ENCODE measurements at regions not wholly inside any gene's neighbourhood (a gene's known extent, or its start where the extent isn't known, plus 50 kb on each side); places are given as distances from the start of the nearest gene placed in this dataset.
"Not testable (repeated sequence)": the region's sequence is repeated elsewhere in the genome, so short reads cannot be mapped to it uniquely, and the experiment has no call there.

DNA sequence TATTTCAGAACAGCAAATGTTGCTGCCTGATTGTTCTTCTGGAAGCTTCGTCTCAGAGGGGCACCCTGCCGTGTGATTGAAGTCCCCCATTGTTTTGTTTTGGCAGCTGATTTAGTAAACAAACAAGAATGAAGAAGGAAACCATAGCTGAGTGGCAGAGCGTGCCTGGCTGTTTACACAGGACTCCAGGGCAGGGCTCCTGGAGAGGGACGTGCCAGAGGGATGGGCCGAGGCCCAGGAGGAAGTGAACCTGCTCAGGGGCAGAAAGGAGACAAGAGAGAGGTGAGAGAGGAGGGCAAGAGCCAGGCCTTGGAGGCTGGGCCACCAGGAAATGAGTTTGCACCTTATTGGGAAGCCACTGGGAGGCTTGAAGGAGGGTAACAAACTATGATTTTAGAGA, 85.5 kb upstream of the B3GAT1 start:
- Histone ChIP-seq H4K20me1 (ENCODE audit: insufficient read depth) (no peaks in the 10 kb centered on the region), H3K4me3 (no peak overlapping the region), H3K27ac (no peak overlapping the region), H3K9me3 (ENCODE audit: insufficient read depth, low read depth) (no peaks in the 10 kb centered on the region), H2AFZ (no peak overlapping the region), H3K79me2 (ENCODE audit: low read depth) (no peaks in the 10 kb centered on the region), H3K27me3 (ENCODE audit: insufficient read depth, low read depth) (peaks cover 61% of the 10 kb centered on the region), H3K9me2 (ENCODE audit: insufficient read depth) (no peaks in the 10 kb centered on the region), H3K36me3 (ENCODE audit: low read depth) (no peaks in the 10 kb centered on the region), H3K4me2 (no peak overlapping the region), H3F3A (ENCODE audit: insufficient read depth, low read depth) (no peaks in the 10 kb centered on the region), H3K4me1 (replicated peaks; ENCODE audit: insufficient read depth) (no peaks in the 10 kb centered on the region)
- BruUV-seq (replicated peaks) = no TSS peak
- DNase-seq = no peak
- ChIA-PET POLR2A (ENCODE audit: unreplicated experiment) (no interaction called here), CTCF (no interaction called here)
- no peak for TF ChIP-seq EZH2 (IDR thresholded peaks at IDR 0.05; ENCODE audit: low read depth)
- TF ChIP-seq, protein P1, sequence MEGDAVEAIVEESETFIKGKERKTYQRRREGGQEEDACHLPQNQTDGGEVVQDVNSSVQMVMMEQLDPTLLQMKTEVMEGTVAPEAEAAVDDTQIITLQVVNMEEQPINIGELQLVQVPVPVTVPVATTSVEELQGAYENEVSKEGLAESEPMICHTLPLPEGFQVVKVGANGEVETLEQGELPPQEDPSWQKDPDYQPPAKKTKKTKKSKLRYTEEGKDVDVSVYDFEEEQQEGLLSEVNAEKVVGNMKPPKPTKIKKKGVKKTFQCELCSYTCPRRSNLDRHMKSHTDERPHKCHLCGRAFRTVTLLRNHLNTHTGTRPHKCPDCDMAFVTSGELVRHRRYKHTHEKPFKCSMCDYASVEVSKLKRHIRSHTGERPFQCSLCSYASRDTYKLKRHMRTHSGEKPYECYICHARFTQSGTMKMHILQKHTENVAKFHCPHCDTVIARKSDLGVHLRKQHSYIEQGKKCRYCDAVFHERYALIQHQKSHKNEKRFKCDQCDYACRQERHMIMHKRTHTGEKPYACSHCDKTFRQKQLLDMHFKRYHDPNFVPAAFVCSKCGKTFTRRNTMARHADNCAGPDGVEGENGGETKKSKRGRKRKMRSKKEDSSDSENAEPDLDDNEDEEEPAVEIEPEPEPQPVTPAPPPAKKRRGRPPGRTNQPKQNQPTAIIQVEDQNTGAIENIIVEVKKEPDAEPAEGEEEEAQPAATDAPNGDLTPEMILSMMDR (conservative IDR thresholded peaks at IDR 0.05) = no peak
- intact Hi-C loops (cut with micrococcal nuclease; ENCODE audit: unreplicated experiment) = no loop called here

- DNase-seq; POLR2A ChIA-PET (ENCODE audit: unreplicated experiment); H3K79me2 ChIP-seq (ENCODE audit: low read depth); H3K36me3 ChIP-seq (ENCODE audit: low read depth); intact Hi-C loops (cut with micrococcal nuclease; ENCODE audit: unreplicated experiment); H3K9me2 ChIP-seq (ENCODE audit: insufficient read depth); H3K4me3 ChIP-seq; H3K4me1 ChIP-seq (replicated peaks; ENCODE audit: insufficient read depth); CTCF ChIA-PET; H2AFZ ChIP-seq; H3K4me2 ChIP-seq; H3K27ac ChIP-seq; H3F3A ChIP-seq (ENCODE audit: insufficient read depth, low read depth); BruUV-seq (replicated peaks); H4K20me1 ChIP-seq (ENCODE audit: insufficient read depth); H3K9me3 ChIP-seq (ENCODE audit: insufficient read depth, low read depth): not testable (repeated sequence)
- peaks cover 46% of the 10 kb centered on the region for H3K27me3 ChIP-seq (ENCODE audit: insufficient read depth, low read depth)
Measured at GRCh38 chr11:134496058-134496457, 84.0 kb upstream of the B3GAT1 start.

GRCh38 chr11:134494395-134494794, 82.4 kb upstream of the B3GAT1 start:
- H3K4me3 ChIP-seq; H4K20me1 ChIP-seq (ENCODE audit: insufficient read depth); H2AFZ ChIP-seq; POLR2A ChIA-PET (ENCODE audit: unreplicated experiment); CTCF ChIA-PET; H3K9me3 ChIP-seq (ENCODE audit: insufficient read depth, low read depth); H3K9me2 ChIP-seq (ENCODE audit: insufficient read depth); H3K4me2 ChIP-seq; BruUV-seq (replicated peaks); H3K4me1 ChIP-seq (replicated peaks; ENCODE audit: insufficient read depth); H3K79me2 ChIP-seq (ENCODE audit: low read depth); H3K27ac ChIP-seq; intact Hi-C loops (cut with micrococcal nuclease; ENCODE audit: unreplicated experiment); DNase-seq; H3F3A ChIP-seq (ENCODE audit: insufficient read depth, low read depth); H3K36me3 ChIP-seq (ENCODE audit: low read depth): not testable (repeated sequence)
- H3K27me3 ChIP-seq (ENCODE audit: insufficient read depth, low read depth) = peaks cover 39% of the 10 kb centered on the region

GRCh38 chr11:134492411-134492810, 80.4 kb upstream of the B3GAT1 start:
- POLR2A ChIA-PET (ENCODE audit: unreplicated experiment); intact Hi-C loops (cut with micrococcal nuclease; ENCODE audit: unreplicated experiment); H3K27ac ChIP-seq; H3F3A ChIP-seq (ENCODE audit: insufficient read depth, low read depth); H3K36me3 ChIP-seq (ENCODE audit: low read depth); H3K9me2 ChIP-seq (ENCODE audit: insufficient read depth); H3K4me3 ChIP-seq; H4K20me1 ChIP-seq (ENCODE audit: insufficient read depth); DNase-seq; H3K4me2 ChIP-seq; H3K9me3 ChIP-seq (ENCODE audit: insufficient read depth, low read depth); CTCF ChIA-PET; H2AFZ ChIP-seq; H3K4me1 ChIP-seq (replicated peaks; ENCODE audit: insufficient read depth); H3K79me2 ChIP-seq (ENCODE audit: low read depth); BruUV-seq (replicated peaks): not testable (repeated sequence)
- peaks cover 44% of the 10 kb centered on the region for H3K27me3 ChIP-seq (ENCODE audit: insufficient read depth, low read depth)

GRCh38 chr11:134489728-134490127, 77.7 kb upstream of the B3GAT1 start:
- Histone ChIP-seq H4K20me1 (ENCODE audit: insufficient read depth) (no peaks in the 10 kb centered on the region), H3K4me2 (no peak overlapping the region), H3K4me3 (no peak overlapping the region), H2AFZ (no peak overlapping the region), H3K79me2 (ENCODE audit: low read depth) (no peaks in the 10 kb centered on the region), H3K27me3 (ENCODE audit: insufficient read depth, low read depth) (peaks cover 54% of the 10 kb centered on the region), H3K4me1 (replicated peaks; ENCODE audit: insufficient read depth) (no peaks in the 10 kb centered on the region), H3K36me3 (ENCODE audit: low read depth) (no peaks in the 10 kb centered on the region), H3F3A (ENCODE audit: insufficient read depth, low read depth) (no peaks in the 10 kb centered on the region), H3K9me2 (ENCODE audit: insufficient read depth) (no peaks in the 10 kb centered on the region), H3K27ac (no peak overlapping the region), H3K9me3 (ENCODE audit: insufficient read depth, low read depth) (no peaks in the 10 kb centered on the region)
- ChIA-PET CTCF (no interaction called here), POLR2A (ENCODE audit: unreplicated experiment) (no interaction called here)
- BruUV-seq (replicated peaks) = no TSS peak
- TF ChIP-seq EZH2 (IDR thresholded peaks at IDR 0.05; ENCODE audit: low read depth) = no peak
- TF ChIP-seq, protein P1 (conservative IDR thresholded peaks at IDR 0.05) = no peak
- DNase-seq = no peak
- intact Hi-C loops (cut with micrococcal nuclease; ENCODE audit: unreplicated experiment) = no loop called here
